GM23338 (cell line): ENCODE measurements at regions not wholly inside any gene's neighbourhood (a gene's known extent, or its start where the extent isn't known, plus 50 kb on each side); places are given as distances from the start of the nearest gene placed in this dataset.

Source experiments
- ATAC-seq: fragments of 200-7000 bp; cut with Tn5 transposase; 3 replicates; pipeline ENCODE4 v1.9.1; 2020
- DNase-seq: peaks from one replicate; pipeline ENCODE4 v3.0.0-alpha.2; 2015; ENCODE audit warnings: low spot score
- H2AFZ ChIP-seq: fragments of 200-600 bp; sonication (generic); 2 replicates; pipeline ENCODE4 v1.8.0; 2016; ENCODE audit warnings: antibody characterized with exemption, mild to moderate bottlenecking, moderate library complexity
- H3F3A ChIP-seq: fragments of 200-600 bp; sonication (generic); replicated peaks from 2 replicates; pipeline ENCODE4 v1.8.0; 2017; ENCODE audit warnings: antibody characterized with exemption, mixed run types, low read depth
- H3K27ac ChIP-seq: fragments of 200-600 bp; sonication (generic); 2 replicates; pipeline ENCODE4 v1.6.1; 2016; ENCODE audit warnings: low read depth
- H3K27me3 ChIP-seq: fragments of 200-600 bp; sonication (generic); 2 replicates; pipeline ENCODE4 v1.8.0; 2016; ENCODE audit warnings: mild to moderate bottlenecking, mixed run types, moderate library complexity; ENCODE audit not compliant: insufficient read depth
- H3K36me3 ChIP-seq: fragments of 200-600 bp; sonication (generic); 2 replicates; pipeline ENCODE4 v1.8.0; 2016; ENCODE audit warnings: mild to moderate bottlenecking; ENCODE audit not compliant: insufficient read depth
- H3K4me1 ChIP-seq: fragments of 200-600 bp; sonication (generic); 2 replicates; pipeline ENCODE4 v1.8.0; 2016; ENCODE audit warnings: mild to moderate bottlenecking, moderate library complexity; ENCODE audit not compliant: insufficient read depth
- H3K4me2 ChIP-seq: fragments of 200-600 bp; sonication (generic); 2 replicates; pipeline ENCODE4 v1.7.1; 2017; ENCODE audit warnings: mixed run types
- H3K4me3 ChIP-seq: fragments of 200-600 bp; sonication (generic); 2 replicates; pipeline ENCODE4 v1.6.1; 2016; ENCODE audit warnings: mixed run types
- H3K79me2 ChIP-seq: fragments of 200-600 bp; sonication (generic); replicated peaks from 2 replicates; pipeline ENCODE4 v1.8.0; 2017; ENCODE audit warnings: mild to moderate bottlenecking; ENCODE audit not compliant: insufficient read depth
- H3K9me2 ChIP-seq: fragments of 200-600 bp; sonication (generic); 2 replicates; pipeline ENCODE4 v1.8.0; 2017; ENCODE audit not compliant: insufficient read depth
- H4K20me1 ChIP-seq: fragments of 200-600 bp; sonication (generic); replicated peaks from 2 replicates; pipeline ENCODE4 v1.8.0; 2017; ENCODE audit warnings: mild to moderate bottlenecking; ENCODE audit not compliant: insufficient read depth
- H3K27ac Mint-ChIP-seq: 2 replicates; pipeline ENCODE4 v1.8.0; 2020; ENCODE audit warnings: inconsistent platforms, mild to moderate bottlenecking, moderate library complexity, mixed read lengths
- H3K27me3 Mint-ChIP-seq: 3 replicates; pipeline ENCODE4 v1.8.0; 2022; ENCODE audit warnings: low read depth, mild to moderate bottlenecking, moderate library complexity, mixed read lengths, inconsistent platforms; ENCODE audit not compliant: insufficient read depth, poor library complexity
- H3K36me3 Mint-ChIP-seq: 3 replicates; pipeline ENCODE4 v1.8.0; 2021; ENCODE audit warnings: low read depth, mild to moderate bottlenecking, inconsistent platforms, moderate library complexity, mixed read lengths
- H3K4me1 Mint-ChIP-seq: 3 replicates; pipeline ENCODE4 v1.8.0; 2020; ENCODE audit warnings: mild to moderate bottlenecking, inconsistent platforms, mixed read lengths
- H3K4me3 Mint-ChIP-seq: 3 replicates; pipeline ENCODE4 v1.8.0; 2021; ENCODE audit warnings: moderate library complexity, mild to moderate bottlenecking, inconsistent platforms, mixed read lengths
- H3K9me3 Mint-ChIP-seq: 3 replicates; pipeline ENCODE4 v1.8.0; 2020; ENCODE audit warnings: moderate library complexity, mild to moderate bottlenecking, inconsistent platforms, mixed read lengths
- CREB1 ChIP-seq: fragments of 250-450 bp; sonication (Bioruptor Pico); IDR thresholded peaks from 2 replicates; pipeline ENCODE4 v1.5.0; 2020; ENCODE audit warnings: low read depth, mild to moderate bottlenecking, moderate library complexity
- CTCF ChIP-seq, 2 experiments: fragments of 200-600 bp in 1 of 2; sonication (generic) in 1 of 2; conservative IDR thresholded peaks; 2 replicates each; pipeline versions ENCODE4 v1.5.1 to v1.6.1; 2016 to 2017; ENCODE audit warnings: antibody characterized with exemption in 2 of 2, low read depth in 2 of 2, mild to moderate bottlenecking in 2 of 2, moderate library complexity in 1 of 2
- ETS1 ChIP-seq: IDR thresholded peaks from 2 replicates; pipeline ENCODE4 v1.6.1; 2016; ENCODE audit warnings: antibody characterized with exemption
- EZH2 ChIP-seq: fragments of 200-600 bp; sonication (generic); IDR thresholded peaks from one replicate; pipeline ENCODE4 v1.8.0; 2017; ENCODE audit warnings: antibody characterized with exemption, mild to moderate bottlenecking, low read depth; ENCODE audit not compliant: unreplicated experiment
- EZH2phosphoT487 ChIP-seq: fragments of 200-600 bp; sonication (generic); IDR thresholded peaks from one replicate; pipeline ENCODE4 v1.8.1; 2018; ENCODE audit warnings: antibody characterized with exemption; ENCODE audit not compliant: unreplicated experiment
- JUNB ChIP-seq: IDR thresholded peaks from one replicate; pipeline ENCODE4 v1.6.1; 2016; ENCODE audit warnings: antibody characterized with exemption; ENCODE audit not compliant: unreplicated experiment
- NANOG ChIP-seq: IDR thresholded peaks from 2 replicates; pipeline ENCODE4 v1.6.1; 2016; ENCODE audit warnings: antibody characterized with exemption, borderline replicate concordance
- POLR2AphosphoS5 ChIP-seq: IDR thresholded peaks from 2 replicates; pipeline ENCODE4 v1.6.1; 2016; ENCODE audit warnings: antibody characterized with exemption, low read depth
- REST ChIP-seq: IDR thresholded peaks from one replicate; pipeline ENCODE4 v1.6.1; 2018; ENCODE audit warnings: antibody characterized with exemption; ENCODE audit not compliant: unreplicated experiment
- STAT1 ChIP-seq: IDR thresholded peaks from one replicate; pipeline ENCODE4 v1.6.1; 2016; ENCODE audit warnings: antibody characterized with exemption; ENCODE audit not compliant: unreplicated experiment
- ZNF114 ChIP-seq: fragments of 250-450 bp; sonication (Bioruptor Pico); IDR thresholded peaks from 2 replicates; pipeline ENCODE4 v1.5.0; 2020; ENCODE audit warnings: mild to moderate bottlenecking, moderate library complexity
- ZNF331 ChIP-seq: fragments of 250-450 bp; sonication (Bioruptor Pico); IDR thresholded peaks from 2 replicates; pipeline ENCODE4 v1.5.0; 2020; ENCODE audit warnings: low read depth, mild to moderate bottlenecking, moderate library complexity
- TF ChIP-seq, protein P1 (sequence below): fragments of 250-450 bp; sonication (Bioruptor Pico); IDR thresholded peaks from 2 replicates; pipeline ENCODE4 v1.5.0; 2020; ENCODE audit warnings: mild to moderate bottlenecking, moderate library complexity

GRCh38 chr1:58412071-58412580 lies 134.4 kb downstream of the OMA1 start:
- no peak overlapping the region for H3K4me2 ChIP-seq
- TF ChIP-seq ZNF331 (CRISPR knock-in tag) (no peak), ZNF114 (CRISPR knock-in tag) (no peak), CTCF (conservative IDR thresholded peaks at IDR 0.05; ENCODE audit: low read depth in 2 of 2) (no peak), POLR2AphosphoS5 (no peak), STAT1 (no peak), JUNB (no peak), CREB1 (CRISPR knock-in tag) (no peak), REST (no peak), NANOG (no peak), EZH2 (no peak), EZH2phosphoT487 (no peak), ETS1 (no peak)
- TF ChIP-seq, protein P1, sequence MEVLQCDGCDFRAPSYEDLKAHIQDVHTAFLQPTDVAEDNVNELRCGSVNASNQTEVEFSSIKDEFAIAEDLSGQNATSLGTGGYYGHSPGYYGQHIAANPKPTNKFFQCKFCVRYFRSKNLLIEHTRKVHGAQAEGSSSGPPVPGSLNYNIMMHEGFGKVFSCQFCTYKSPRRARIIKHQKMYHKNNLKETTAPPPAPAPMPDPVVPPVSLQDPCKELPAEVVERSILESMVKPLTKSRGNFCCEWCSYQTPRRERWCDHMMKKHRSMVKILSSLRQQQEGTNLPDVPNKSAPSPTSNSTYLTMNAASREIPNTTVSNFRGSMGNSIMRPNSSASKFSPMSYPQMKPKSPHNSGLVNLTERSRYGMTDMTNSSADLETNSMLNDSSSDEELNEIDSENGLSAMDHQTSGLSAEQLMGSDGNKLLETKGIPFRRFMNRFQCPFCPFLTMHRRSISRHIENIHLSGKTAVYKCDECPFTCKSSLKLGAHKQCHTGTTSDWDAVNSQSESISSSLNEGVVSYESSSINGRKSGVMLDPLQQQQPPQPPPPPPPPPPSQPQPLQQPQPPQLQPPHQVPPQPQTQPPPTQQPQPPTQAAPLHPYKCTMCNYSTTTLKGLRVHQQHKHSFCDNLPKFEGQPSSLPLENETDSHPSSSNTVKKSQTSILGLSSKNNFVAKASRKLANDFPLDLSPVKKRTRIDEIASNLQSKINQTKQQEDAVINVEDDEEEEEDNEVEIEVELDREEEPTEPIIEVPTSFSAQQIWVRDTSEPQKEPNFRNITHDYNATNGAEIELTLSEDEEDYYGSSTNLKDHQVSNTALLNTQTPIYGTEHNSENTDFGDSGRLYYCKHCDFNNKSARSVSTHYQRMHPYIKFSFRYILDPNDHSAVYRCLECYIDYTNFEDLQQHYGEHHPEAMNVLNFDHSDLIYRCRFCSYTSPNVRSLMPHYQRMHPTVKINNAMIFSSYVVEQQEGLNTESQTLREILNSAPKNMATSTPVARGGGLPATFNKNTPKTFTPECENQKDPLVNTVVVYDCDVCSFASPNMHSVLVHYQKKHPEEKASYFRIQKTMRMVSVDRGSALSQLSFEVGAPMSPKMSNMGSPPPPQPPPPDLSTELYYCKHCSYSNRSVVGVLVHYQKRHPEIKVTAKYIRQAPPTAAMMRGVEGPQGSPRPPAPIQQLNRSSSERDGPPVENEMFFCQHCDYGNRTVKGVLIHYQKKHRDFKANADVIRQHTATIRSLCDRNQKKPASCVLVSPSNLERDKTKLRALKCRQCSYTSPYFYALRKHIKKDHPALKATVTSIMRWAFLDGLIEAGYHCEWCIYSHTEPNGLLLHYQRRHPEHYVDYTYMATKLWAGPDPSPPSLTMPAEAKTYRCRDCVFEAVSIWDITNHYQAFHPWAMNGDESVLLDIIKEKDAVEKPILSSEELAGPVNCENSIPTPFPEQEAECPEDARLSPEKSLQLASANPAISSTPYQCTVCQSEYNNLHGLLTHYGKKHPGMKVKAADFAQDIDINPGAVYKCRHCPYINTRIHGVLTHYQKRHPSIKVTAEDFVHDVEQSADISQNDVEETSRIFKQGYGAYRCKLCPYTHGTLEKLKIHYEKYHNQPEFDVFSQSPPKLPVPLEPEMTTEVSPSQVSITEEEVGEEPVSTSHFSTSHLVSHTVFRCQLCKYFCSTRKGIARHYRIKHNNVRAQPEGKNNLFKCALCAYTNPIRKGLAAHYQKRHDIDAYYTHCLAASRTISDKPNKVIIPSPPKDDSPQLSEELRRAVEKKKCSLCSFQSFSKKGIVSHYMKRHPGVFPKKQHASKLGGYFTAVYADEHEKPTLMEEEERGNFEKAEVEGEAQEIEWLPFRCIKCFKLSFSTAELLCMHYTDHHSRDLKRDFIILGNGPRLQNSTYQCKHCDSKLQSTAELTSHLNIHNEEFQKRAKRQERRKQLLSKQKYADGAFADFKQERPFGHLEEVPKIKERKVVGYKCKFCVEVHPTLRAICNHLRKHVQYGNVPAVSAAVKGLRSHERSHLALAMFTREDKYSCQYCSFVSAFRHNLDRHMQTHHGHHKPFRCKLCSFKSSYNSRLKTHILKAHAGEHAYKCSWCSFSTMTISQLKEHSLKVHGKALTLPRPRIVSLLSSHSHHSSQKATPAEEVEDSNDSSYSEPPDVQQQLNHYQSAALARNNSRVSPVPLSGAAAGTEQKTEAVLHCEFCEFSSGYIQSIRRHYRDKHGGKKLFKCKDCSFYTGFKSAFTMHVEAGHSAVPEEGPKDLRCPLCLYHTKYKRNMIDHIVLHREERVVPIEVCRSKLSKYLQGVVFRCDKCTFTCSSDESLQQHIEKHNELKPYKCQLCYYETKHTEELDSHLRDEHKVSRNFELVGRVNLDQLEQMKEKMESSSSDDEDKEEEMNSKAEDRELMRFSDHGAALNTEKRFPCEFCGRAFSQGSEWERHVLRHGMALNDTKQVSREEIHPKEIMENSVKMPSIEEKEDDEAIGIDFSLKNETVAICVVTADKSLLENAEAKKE (CRISPR knock-in tag), result no peak
- Mint-ChIP-seq H3K27ac (no peak overlapping the region), H3K27me3 (no peaks in the 10 kb centered on the region), H3K4me3 (no peak overlapping the region), H3K9me3 (no peaks in the 10 kb centered on the region), H3K36me3 (no peaks in the 10 kb centered on the region), H3K4me1 (no peaks in the 10 kb centered on the region)
- ATAC-seq (no peak), DNase-seq (no peak)
- no peaks in the 10 kb centered on the region for H3K79me2 ChIP-seq
- no peaks in the 10 kb centered on the region for H4K20me1 ChIP-seq
- H3K27me3 ChIP-seq, result no peaks in the 10 kb centered on the region
- H3K4me1 ChIP-seq, result peaks cover 4% of the 10 kb centered on the region; the same call in 1 of the 2 replicates
- no peak overlapping the region for H2AFZ ChIP-seq
- no peaks in the 10 kb centered on the region for H3F3A ChIP-seq
- no peak overlapping the region for H3K27ac ChIP-seq
- H3K36me3 ChIP-seq, result no peaks in the 10 kb centered on the region
- no peaks in the 10 kb centered on the region for H3K9me2 ChIP-seq
- H3K4me3 ChIP-seq, result no peak overlapping the region
